Memory B cell (primary cell): ENCODE measurements at regions not wholly inside any gene's neighbourhood (a gene's known extent, or its start where the extent isn't known, plus 50 kb on each side); places are given as distances from the start of the nearest gene placed in this dataset.

Experiments
- ATAC-seq: fragments of 150-1000 bp; cut with Tn5 transposase; 2 replicates; pipeline ENCODE4 v1.10.0; 2021; ENCODE audit warnings: low read depth, mild to moderate bottlenecking, moderate library complexity
- DNase-seq, 2 donors: peaks; one replicate each; pipeline ENCODE4 v3.0.0; 2022; ENCODE audit warnings: low spot score in 2 of 2
- H3K27ac Mint-ChIP-seq: one replicate; pipeline ENCODE4 v1.8.0; 2022; ENCODE audit warnings: mild to moderate bottlenecking, moderate library complexity, mixed read lengths
- H3K27me3 Mint-ChIP-seq: one replicate; pipeline ENCODE4 v1.8.0; 2022; ENCODE audit warnings: mixed read lengths
- H3K36me3 Mint-ChIP-seq: one replicate; pipeline ENCODE4 v1.8.0; 2022; ENCODE audit warnings: mild to moderate bottlenecking, mixed read lengths
- H3K4me1 Mint-ChIP-seq: one replicate; pipeline ENCODE4 v1.8.0; 2022; ENCODE audit warnings: mixed read lengths
- H3K4me3 Mint-ChIP-seq: one replicate; pipeline ENCODE4 v1.8.0; 2022; ENCODE audit warnings: mild to moderate bottlenecking, moderate library complexity, mixed read lengths
- H3K9me3 Mint-ChIP-seq: one replicate; pipeline ENCODE4 v1.8.0; 2022; ENCODE audit warnings: mixed read lengths

- ATAC-seq (no peak), DNase-seq (no peak)
- Mint-ChIP-seq H3K4me1 (no peaks in the 10 kb centered on the region), H3K4me3 (no peak overlapping the region), H3K36me3 (no peaks in the 10 kb centered on the region), H3K9me3 (peaks cover 5% of the 10 kb centered on the region), H3K27ac (no peak overlapping the region), H3K27me3 (no peaks in the 10 kb centered on the region)
These were observed 480.4 kb downstream of the TRIML1 start for GRCh38 chr4:188619456-188620149.

DNA sequence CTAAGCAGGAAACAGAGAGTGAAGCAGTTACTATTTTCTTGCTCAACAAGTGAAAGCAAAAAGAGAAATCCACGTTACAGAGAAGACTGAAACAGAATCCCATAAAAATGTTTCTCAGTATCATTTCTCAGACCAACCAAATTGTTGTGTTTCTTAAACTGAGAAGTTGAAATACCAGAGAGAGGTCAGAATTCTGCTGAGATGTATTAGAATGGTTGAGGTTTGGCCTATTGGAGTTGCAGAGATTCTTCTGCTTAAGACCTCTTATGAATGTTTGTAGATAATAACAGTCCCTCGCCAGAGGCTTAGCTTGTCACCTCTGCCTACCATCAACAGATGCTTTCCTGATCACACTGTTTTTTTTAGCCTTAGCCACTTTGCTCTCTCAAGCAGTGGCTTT, 481.4 kb downstream of the TRIML1 start:
- H3K4me1 Mint-ChIP-seq, result no peaks in the 10 kb centered on the region
- DNase-seq (no peak), ATAC-seq (no peak)
- no peak overlapping the region for H3K4me3 Mint-ChIP-seq
- no peak overlapping the region for H3K27ac Mint-ChIP-seq
- no peaks in the 10 kb centered on the region for H3K27me3 Mint-ChIP-seq
- H3K36me3 Mint-ChIP-seq, result no peaks in the 10 kb centered on the region
- H3K9me3 Mint-ChIP-seq, result peaks cover 5% of the 10 kb centered on the region

GRCh38 chr4:188623314-188623854, 484.1 kb downstream of the TRIML1 start:
- peaks cover 4% of the 10 kb centered on the region for H3K9me3 Mint-ChIP-seq
- ATAC-seq (no peak), DNase-seq (no peak)
- no peak overlapping the region for H3K27ac Mint-ChIP-seq
- H3K4me1 Mint-ChIP-seq, result no peaks in the 10 kb centered on the region
- no peaks in the 10 kb centered on the region for H3K27me3 Mint-ChIP-seq
- no peaks in the 10 kb centered on the region for H3K36me3 Mint-ChIP-seq
- no peak overlapping the region for H3K4me3 Mint-ChIP-seq

DNA sequence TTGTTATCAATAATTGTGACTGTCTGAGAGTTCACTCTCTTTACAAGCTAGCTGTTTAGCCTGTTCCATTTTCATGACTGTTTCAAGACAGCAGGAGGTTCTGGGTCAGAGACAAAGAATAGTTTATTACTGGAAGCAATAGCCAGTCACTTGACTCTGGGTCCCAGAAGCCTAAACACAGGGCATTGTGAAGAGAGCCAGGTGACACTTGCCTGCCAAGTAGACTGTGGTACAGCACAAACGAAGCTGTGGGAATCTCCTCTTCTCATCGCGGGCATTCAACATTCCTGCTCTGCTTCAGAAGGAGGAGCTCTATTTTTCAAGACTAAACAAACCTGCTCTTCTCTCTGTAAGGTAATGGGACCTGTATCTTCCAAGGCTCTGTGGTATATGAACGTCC, 485.1 kb downstream of the TRIML1 start:
- Mint-ChIP-seq H3K4me3 (no peak overlapping the region), H3K36me3 (no peaks in the 10 kb centered on the region), H3K27ac (no peak overlapping the region), H3K4me1 (no peaks in the 10 kb centered on the region), H3K9me3 (no peaks in the 10 kb centered on the region), H3K27me3 (no peaks in the 10 kb centered on the region)
- ATAC-seq (no peak), DNase-seq (no peak)

DNA sequence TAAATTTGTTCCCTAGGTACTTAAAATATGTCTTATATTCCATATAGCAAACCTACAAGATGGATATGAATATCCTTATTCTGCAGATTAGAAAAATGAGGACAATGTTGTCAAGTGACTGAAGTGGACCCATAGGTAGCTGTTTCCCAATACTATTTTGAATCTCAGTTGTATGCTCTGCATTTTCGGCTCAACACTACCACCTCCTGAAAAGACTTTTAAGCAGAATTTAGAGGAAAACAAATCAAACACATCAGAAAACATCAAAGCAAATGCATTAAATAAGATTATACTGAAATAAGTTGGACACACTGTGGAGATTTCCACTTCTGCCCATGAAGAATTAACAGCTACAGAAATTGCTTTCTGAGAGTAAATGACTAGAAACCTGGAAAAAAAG, 488.7 kb downstream of the TRIML1 start:
- Mint-ChIP-seq H3K36me3 (no peaks in the 10 kb centered on the region), H3K4me3 (no peak overlapping the region), H3K27me3 (no peaks in the 10 kb centered on the region), H3K27ac (no peak overlapping the region), H3K9me3 (peaks cover 7% of the 10 kb centered on the region), H3K4me1 (no peaks in the 10 kb centered on the region)
- DNase-seq (no peak), ATAC-seq (no peak)

DNA sequence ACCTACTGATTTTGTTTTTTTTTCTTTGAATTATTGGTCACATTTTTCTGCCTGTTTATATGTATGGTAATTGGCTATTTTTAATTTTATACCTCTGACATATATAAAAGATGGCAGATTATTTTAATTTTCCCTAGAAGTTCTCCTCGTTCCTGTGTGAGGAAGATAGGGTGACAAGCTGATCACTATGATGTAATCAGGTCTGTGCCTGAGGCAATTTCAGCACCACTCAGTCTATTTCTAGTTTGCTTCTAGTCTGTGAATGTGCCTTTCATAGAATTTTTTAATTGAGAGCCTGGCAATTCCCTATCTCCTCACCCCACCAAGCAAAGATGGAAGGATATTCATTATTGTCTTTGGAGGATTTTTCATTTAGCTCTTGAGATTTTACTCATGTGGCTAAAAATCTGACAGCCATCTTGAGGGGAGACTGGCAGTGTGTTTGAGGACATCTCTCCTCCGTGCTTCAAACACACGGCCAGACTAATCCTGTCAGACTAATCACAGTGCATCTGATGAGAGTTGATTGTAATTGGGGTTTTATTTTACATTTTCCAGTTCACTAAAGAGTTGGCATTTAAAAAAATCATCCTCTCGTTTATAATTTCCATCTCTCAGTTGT, 500.3 kb downstream of the TRIML1 start:
- no peaks in the 10 kb centered on the region for H3K36me3 Mint-ChIP-seq
- no peak for ATAC-seq

DNA sequence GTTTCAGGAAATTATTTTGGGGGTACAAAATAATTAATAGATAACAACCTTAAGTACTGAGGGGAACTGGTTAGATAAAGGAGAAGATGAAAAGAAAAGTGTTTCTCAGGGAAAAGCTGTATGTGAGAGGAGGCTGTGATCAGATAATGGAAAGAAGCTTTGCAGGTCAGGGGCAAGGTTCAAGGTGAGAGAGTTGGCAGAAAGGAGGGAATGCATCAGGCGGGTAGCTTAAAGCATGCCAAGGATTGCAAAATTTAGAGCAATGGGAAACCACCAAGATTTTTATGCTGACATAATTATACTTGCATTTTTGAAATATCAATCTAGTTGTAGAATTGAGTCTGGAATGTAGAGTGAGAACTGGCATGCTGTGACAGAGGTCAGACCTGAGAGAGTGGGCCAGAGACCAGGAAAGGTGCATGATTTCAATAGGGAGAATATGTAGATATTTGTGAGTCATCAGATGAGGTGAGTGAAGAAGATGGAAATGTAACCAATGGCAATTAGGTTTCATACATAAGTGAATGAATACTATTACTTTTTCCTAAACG, 508.7 kb downstream of the TRIML1 start:
- no peak overlapping the region for H3K4me3 Mint-ChIP-seq
- H3K4me1 Mint-ChIP-seq, result no peaks in the 10 kb centered on the region
- ATAC-seq, result no peak

More for the DNA sequence above, 500.3 kb downstream of the TRIML1 start:
- Mint-ChIP-seq H3K27ac (no peak overlapping the region), H3K4me3 (no peak overlapping the region), H3K4me1 (no peaks in the 10 kb centered on the region), H3K9me3 (peaks cover 2% of the 10 kb centered on the region), H3K27me3 (no peaks in the 10 kb centered on the region)
- no peak for DNase-seq

GRCh38 chr4:188649635-188650034, 510.4 kb downstream of the TRIML1 start:
- Mint-ChIP-seq H3K27me3 (no peaks in the 10 kb centered on the region), H3K4me1 (no peaks in the 10 kb centered on the region), H3K27ac (no peak overlapping the region), H3K36me3 (no peaks in the 10 kb centered on the region), H3K4me3 (no peak overlapping the region), H3K9me3 (peaks cover 6% of the 10 kb centered on the region)
- DNase-seq, result no peak
- ATAC-seq, result no peak

More for the DNA sequence above, 508.7 kb downstream of the TRIML1 start:
- H3K27ac Mint-ChIP-seq, result no peak overlapping the region
- peaks cover 6% of the 10 kb centered on the region for H3K9me3 Mint-ChIP-seq
- H3K36me3 Mint-ChIP-seq, result no peaks in the 10 kb centered on the region
- no peaks in the 10 kb centered on the region for H3K27me3 Mint-ChIP-seq
- no peak for DNase-seq

GRCh38 chr4:188650516-188650915, 511.3 kb downstream of the TRIML1 start:
- Mint-ChIP-seq H3K9me3 (peaks cover 6% of the 10 kb centered on the region), H3K27ac (no peak overlapping the region), H3K27me3 (no peaks in the 10 kb centered on the region), H3K4me1 (no peaks in the 10 kb centered on the region), H3K36me3 (no peaks in the 10 kb centered on the region), H3K4me3 (no peak overlapping the region)
- ATAC-seq (no peak), DNase-seq (no peak)

GRCh38 chr4:188657365-188657764, 518.1 kb downstream of the TRIML1 start:
- Mint-ChIP-seq H3K36me3 (no peaks in the 10 kb centered on the region), H3K9me3 (no peaks in the 10 kb centered on the region), H3K27me3 (no peaks in the 10 kb centered on the region), H3K4me1 (no peaks in the 10 kb centered on the region), H3K27ac (no peak overlapping the region), H3K4me3 (no peak overlapping the region)
- DNase-seq (no peak), ATAC-seq (no peak)

DNA sequence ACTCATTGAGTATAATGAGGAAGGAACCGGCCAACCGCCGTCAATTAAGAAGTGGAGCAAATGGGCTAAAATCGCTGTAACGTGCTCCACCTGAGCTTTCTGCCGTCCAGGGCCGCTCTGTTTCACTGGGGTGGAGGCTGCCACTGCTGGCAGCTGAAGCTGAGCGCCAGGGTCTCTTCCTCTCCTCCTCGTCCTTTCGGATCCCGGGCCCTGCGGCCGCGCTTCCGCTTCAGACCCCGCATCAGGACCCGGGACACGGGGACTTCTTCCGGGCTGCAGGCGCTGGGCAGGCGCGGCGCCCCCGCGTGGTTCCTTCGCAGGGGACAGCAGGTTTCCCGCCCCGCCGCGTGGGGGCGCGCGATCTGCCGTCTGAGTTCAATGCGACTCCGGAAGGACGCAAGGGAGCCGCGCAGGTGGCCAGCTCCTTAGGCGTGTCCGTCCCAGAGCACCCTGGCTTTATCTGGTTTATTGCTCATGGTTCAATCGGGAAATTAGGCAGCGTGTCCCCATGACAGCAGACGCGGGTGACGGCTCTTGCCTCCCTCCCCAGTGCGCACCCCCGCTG, 519.8 kb downstream of the TRIML1 start:
- Mint-ChIP-seq H3K27ac (no peak overlapping the region), H3K27me3 (no peaks in the 10 kb centered on the region), H3K4me3 (no peak overlapping the region), H3K9me3 (no peaks in the 10 kb centered on the region), H3K36me3 (no peaks in the 10 kb centered on the region), H3K4me1 (no peaks in the 10 kb centered on the region)
- DNase-seq, result no peak
- no peak for ATAC-seq

- Mint-ChIP-seq H3K36me3 (no peaks in the 10 kb centered on the region), H3K27me3 (no peaks in the 10 kb centered on the region), H3K4me3 (no peak overlapping the region), H3K9me3 (no peaks in the 10 kb centered on the region), H3K27ac (no peak overlapping the region), H3K4me1 (no peaks in the 10 kb centered on the region)
- DNase-seq (no peak), ATAC-seq (no peak)
These were observed 521.6 kb downstream of the TRIML1 start for GRCh38 chr4:188660796-188661195.

- H3K4me3 Mint-ChIP-seq, result no peak overlapping the region
- ATAC-seq (no peak), DNase-seq (no peak)
- H3K27ac Mint-ChIP-seq, result no peak overlapping the region
- no peaks in the 10 kb centered on the region for H3K9me3 Mint-ChIP-seq
- no peaks in the 10 kb centered on the region for H3K4me1 Mint-ChIP-seq
- H3K27me3 Mint-ChIP-seq, result no peaks in the 10 kb centered on the region
- no peaks in the 10 kb centered on the region for H3K36me3 Mint-ChIP-seq
These were observed 522.3 kb downstream of the TRIML1 start for GRCh38 chr4:188661502-188661901.

DNA sequence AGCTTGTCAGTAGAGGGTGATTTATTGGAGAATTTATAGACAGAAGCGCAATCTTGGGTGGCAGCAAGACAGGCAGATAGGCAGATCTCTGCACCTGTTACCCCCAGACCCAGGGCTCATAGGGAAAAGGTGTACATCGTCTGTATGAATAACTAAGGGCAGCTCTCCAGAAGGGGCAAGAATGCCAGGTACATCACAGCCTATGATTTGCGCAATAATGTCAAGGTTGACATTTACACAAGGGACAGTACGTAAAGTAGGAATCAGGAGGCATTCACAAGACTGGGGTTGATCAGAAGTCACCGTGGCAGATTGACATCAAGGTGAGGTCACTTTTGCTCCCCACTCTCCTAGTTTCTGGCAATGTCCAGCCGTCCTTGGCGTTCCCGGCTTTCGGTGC, 524.1 kb downstream of the TRIML1 start:
- H3K27me3 Mint-ChIP-seq, result no peaks in the 10 kb centered on the region

More for the DNA sequence above, 524.1 kb downstream of the TRIML1 start:
- ATAC-seq (no peak), DNase-seq (no peak)
- H3K27ac Mint-ChIP-seq, result no peak overlapping the region
- H3K9me3 Mint-ChIP-seq, result no peaks in the 10 kb centered on the region
- no peak overlapping the region for H3K4me3 Mint-ChIP-seq
- no peaks in the 10 kb centered on the region for H3K4me1 Mint-ChIP-seq
- no peaks in the 10 kb centered on the region for H3K36me3 Mint-ChIP-seq
